Panc1 (cell line): ENCODE measurements at regions not wholly inside any gene's neighbourhood (a gene's known extent, or its start where the extent isn't known, plus 50 kb on each side); places are given as distances from the start of the nearest gene placed in this dataset.

Experiments used
- CTCF ChIP-seq: fragments of 450-650 bp; IDR thresholded peaks from 2 replicates; pipeline ENCODE4 v1.5.1; 2017; ENCODE audit warnings: mild to moderate bottlenecking
- POLR2AphosphoS5 ChIP-seq: IDR thresholded peaks from 2 replicates; pipeline ENCODE4 v1.6.1; 2012; ENCODE audit warnings: mild to moderate bottlenecking, low read depth, low read length, moderate library complexity
- REST ChIP-seq, 2 experiments: IDR thresholded peaks; 2 replicates each; pipeline ENCODE4 v1.6.1; 2011 to 2012; ENCODE audit warnings: low read depth in 2 of 2, control low read depth in 1 of 2, low read length in 1 of 2, mild to moderate bottlenecking in 1 of 2, moderate library complexity in 1 of 2; ENCODE audit not compliant: insufficient read depth in 1 of 2
- SIN3A ChIP-seq: IDR thresholded peaks from 2 replicates; pipeline ENCODE4 v1.6.1; 2012; ENCODE audit warnings: low read depth, mild to moderate bottlenecking, low read length, moderate library complexity, borderline replicate concordance; ENCODE audit not compliant: insufficient read depth

GRCh38 chr4:123484291-123484926 is 87.8 kb downstream of the SPRY1 start:
- TF ChIP-seq POLR2AphosphoS5 (no peak), REST (IDR thresholded peaks at IDR 0.05; ENCODE audit: insufficient read depth in 1 of 2, low read depth in 2 of 2, low read length in 1 of 2) (no peak), CTCF (no peak), SIN3A (no peak)
